Ishikawa (cell line): ENCODE measurements at regions not wholly inside any gene's neighbourhood (a gene's known extent, or its start where the extent isn't known, plus 50 kb on each side); places are given as distances from the start of the nearest gene placed in this dataset.

Source experiments
- EGR1 ChIP-seq: IDR thresholded peaks from 2 replicates; pipeline ENCODE4 v1.6.1; 2012
- EP300 ChIP-seq: IDR thresholded peaks from 2 replicates; pipeline ENCODE4 v1.6.1; 2012; ENCODE audit warnings: borderline replicate concordance
- NFIC ChIP-seq: IDR thresholded peaks from 2 replicates; pipeline ENCODE4 v1.6.1; 2012
- RAD21 ChIP-seq: IDR thresholded peaks from 2 replicates; pipeline ENCODE4 v1.6.1; 2012; ENCODE audit warnings: low read depth
- REST ChIP-seq: IDR thresholded peaks from 2 replicates; pipeline ENCODE4 v1.6.1; 2012; ENCODE audit warnings: low read depth, mild to moderate bottlenecking
- TCF12 ChIP-seq: IDR thresholded peaks from 2 replicates; pipeline ENCODE4 v1.6.1; 2012; ENCODE audit warnings: low read depth
- TEAD4 ChIP-seq: IDR thresholded peaks from 2 replicates; pipeline ENCODE4 v1.6.1; 2012
- YY1 ChIP-seq: IDR thresholded peaks from 2 replicates; pipeline ENCODE4 v1.6.1; 2012; ENCODE audit warnings: low read depth
- ZBTB7A ChIP-seq: IDR thresholded peaks from 2 replicates; pipeline ENCODE4 v1.6.1; 2012; ENCODE audit warnings: low read depth
- TF ChIP-seq, protein P1 (sequence below): IDR thresholded peaks from 2 replicates; pipeline ENCODE4 v1.6.1; 2012

- TF ChIP-seq YY1: no peak
- no peak for TF ChIP-seq ZBTB7A
- TF ChIP-seq RAD21: no peak
- no peak for TF ChIP-seq EP300
- TF ChIP-seq EGR1: no peak
- TF ChIP-seq REST: no peak
- TF ChIP-seq, protein P1, sequence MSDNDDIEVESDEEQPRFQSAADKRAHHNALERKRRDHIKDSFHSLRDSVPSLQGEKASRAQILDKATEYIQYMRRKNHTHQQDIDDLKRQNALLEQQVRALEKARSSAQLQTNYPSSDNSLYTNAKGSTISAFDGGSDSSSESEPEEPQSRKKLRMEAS: no peak
- TF ChIP-seq NFIC: no peak
- TF ChIP-seq TEAD4: no peak
- no peak for TF ChIP-seq TCF12
Observed at GRCh38 chr2:37730037-37730818, 58.8 kb upstream of the CDC42EP3 start.
